ENCODE measurements at regions not wholly inside any gene's neighbourhood (a gene's known extent, or its start where the extent isn't known, plus 50 kb on each side); places are given as distances from the start of the nearest gene placed in this dataset.
"Not testable (repeated sequence)": the region's sequence is repeated elsewhere in the genome, so short reads cannot be mapped to it uniquely, and the experiment has no call there.

DNA sequence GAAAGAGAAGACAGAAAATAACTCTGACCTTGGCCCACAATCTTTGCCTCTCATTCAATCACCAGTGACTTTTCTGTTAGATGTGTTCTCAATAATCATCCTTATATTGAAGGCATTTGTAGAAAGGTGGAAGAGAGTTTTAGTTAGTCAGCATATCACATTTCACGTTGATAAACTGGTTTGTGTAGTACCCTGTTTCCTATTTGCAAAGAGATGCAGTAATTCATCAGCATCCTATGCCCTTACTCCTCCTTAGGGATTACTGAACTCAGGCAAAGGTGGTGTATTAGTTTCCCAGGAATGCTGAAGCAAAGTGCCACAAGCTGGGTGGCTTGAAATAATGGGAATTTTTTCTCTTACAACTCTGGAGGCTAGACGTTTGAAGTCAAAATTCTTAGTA, 145.0 kb downstream of the SPP2 start:
- no peak for DNase-seq

DNA sequence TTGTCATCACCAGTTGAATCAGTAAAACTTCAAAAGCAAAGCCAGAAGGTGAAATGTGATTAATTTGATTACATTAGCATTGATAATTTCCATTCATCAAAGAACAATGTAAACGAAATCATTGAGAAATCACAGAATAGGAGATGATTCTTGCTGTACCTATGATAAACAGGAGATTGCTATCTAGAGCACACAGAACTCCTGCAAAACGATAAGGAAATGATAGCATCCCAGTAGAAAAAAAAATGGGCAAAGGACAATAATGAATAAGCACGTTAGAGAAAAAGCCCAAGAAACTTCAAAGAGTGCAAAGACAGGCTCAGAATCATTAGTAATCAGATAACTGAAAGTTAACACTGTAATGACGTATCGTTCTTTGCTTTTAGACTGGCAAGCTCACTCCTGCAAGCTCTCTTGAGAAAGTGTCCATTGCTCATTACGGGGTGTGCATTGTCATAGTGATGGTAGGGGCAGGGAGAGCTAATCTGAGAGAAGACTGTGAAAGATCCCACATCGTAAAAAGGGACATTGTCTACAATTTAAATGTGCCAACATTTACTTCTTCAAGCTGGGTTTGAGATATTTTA, 143.6 kb downstream of the SPP2 start:
- no peak for DNase-seq

DNA sequence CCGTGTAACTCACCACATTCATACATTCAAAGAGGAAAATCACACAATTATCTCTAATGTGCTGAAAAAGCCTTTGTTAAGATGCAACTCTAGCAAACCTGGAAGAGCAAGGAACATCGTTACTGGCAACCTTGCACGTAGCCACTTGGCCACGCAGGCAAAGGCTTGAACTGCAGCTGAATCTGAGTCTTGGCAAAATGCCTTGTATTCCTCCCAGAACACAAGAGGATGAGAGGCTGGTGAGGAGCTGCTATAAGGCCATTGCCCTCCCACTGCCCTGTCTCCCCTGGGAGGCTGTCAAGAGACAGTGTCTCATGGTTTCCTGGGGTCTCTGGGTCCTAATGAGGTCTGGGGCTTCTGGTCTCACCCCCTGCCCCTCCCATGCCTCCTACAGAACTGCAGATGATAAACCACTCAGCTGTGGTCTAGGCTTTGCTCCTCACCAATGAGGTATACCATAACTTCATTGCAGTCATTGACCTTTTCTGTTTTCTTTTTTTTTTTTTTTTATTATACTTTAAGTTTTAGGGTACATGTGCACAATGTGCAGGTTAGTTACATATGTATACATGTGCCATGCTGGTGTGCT, 141.4 kb downstream of the SPP2 start:
- no peak for DNase-seq

DNA sequence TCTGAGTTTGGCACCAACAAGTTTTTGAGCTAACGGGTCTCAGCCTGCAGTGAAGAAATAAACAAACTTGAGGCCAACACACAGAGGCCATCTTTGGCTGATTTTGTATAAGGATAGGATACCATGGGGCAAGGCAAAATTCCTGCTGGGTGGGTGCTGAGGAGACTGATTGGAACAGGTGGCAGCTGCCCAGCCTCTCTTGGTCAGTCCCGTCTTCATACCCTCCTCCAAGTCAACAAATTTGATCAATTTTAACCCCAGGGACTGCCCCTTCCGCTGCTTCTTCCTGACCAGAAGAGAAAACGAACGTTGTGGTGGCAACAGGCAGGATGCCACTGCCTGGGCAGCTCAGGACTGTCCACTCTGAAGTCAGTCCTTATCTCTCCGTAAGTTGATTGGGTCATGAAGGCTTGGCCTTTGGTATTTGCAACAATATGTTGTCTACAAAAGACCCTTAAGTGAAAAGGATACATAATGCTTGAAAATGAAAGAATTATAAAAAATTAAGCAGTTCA, 139.3 kb downstream of the SPP2 start:
- no peak for DNase-seq

DNA sequence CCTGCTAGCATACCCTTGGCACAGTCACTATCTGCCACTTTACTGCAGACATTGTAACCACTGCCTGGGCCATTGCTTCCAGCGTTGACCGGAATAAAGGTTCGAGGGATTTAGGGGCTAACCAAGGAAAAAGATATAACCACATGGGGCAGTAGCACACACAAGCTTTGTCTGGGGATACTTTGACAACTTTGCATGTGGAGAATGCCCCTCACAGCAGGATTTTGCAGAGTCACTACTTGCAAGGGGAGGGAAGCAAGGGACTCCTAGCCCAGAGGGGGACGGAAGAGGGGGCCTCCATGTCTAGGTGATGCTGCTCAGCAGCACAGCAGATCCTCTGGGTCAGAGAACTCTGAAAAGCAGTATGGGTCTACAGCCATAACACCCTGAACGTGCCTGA, 138.7 kb downstream of the SPP2 start:
- DNase-seq = no peak

DNA sequence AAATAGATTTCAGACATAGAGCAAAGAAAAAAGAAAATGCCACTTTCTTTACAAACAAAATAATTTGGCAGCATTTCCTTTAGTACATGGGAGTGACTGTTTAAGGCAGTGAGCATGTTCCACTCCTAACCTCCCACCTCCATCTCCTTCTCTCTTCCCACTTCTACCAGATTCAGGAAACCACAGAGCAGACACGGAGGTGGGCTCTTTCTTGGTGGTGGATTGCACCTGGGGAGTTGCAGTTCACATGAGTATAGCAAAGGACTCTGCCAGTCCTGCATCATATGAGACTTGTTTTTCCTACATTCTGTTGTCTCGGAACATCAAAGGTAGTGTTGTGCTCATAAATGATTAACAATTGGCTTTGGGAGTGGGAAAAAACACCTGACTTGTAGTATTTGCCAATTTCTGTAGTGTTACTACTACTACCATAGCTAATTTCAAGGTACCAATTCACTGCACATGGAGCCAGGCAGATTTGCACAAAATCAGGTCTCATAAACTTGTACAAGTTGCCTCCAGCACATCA, 137.2 kb downstream of the SPP2 start:
- no peak for DNase-seq

DNA sequence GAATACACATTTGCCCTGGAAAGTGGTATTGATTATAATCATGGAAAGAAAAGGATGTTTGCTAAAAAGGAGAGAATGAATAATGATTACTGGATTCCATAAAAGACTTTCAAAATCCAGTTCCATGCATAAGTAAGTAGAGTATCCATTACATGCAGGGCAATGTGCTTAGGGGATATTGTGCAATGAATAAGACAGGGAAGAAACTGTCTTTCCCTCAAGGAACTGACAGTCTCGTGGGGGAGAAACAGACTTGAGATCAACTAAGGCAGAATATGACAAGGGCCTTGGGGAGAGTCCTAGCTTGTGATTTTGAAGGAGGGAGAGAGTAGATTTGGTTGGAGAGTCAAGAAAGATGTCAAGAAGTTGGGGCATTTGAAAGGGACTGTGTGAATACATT, 130.6 kb downstream of the SPP2 start:
- DNase-seq = no peak

DNA sequence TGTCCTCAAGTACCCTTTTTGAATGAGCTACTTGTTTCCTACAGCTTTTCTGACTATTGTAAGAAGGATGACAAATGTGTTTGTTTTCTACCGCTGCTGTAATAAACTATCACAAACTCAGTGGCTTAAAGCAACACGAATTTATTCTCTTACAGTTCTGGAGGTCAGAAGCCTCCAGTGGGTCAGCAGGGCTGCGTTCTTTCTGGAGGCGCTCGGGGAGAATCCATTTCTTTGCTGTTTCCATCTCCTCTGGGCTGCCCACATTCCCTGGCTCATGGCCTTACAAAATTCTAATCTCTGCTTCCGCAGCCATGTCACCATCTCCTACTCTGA, 128.5 kb downstream of the SPP2 start:
- no peak for DNase-seq

DNA sequence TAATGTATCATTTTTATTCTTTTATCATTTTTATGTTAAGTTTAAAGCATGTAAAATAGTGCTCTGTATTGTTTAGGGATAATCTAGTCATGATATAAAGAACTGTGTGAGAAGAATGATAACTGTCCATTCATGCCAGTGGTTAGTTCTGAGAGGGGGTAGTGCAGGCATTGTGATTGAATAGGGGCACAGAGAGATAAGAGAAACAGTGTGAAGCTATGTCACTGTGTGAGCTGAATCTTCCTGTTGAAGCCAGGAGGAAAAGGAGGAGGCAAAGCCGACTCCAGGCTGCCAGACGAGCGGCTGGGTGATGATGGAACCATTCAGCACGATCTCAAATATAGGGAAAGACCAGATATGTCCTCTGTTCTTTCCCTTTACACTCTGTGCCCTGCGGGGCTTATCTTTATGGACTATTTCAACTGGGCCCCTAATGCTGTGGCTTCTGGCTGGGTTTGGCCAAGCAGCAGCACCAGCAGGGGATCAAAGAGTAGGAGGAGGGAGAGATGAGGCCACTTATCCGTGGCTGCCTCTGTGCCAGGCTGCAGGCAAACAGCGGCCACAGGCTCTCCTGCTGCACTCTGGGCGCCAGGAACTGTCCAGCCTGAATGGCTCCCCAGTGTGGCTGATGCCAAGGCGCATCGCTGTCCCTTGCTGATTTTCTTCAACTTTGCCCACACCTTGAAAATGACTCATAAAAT, 128.0 kb downstream of the SPP2 start:
- no peak for DNase-seq

DNA sequence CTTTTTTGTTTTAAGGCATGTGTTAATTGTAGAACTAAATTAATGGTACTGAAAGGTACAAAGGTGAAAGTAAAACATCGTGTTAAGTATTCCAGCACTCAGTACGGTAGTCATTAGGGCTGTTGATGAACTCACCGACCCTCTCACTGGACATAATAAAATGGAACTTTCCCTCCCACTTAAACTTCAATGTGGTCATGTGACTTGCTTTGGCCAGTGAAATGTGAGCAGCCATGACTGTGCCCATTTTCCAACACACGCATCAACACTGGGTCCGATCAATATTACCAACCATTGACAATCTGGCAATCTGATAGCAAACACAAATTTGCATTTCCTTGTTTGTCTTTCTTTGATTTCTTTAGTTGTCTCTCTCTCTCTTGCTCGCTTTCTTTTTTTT, 125.1 kb downstream of the SPP2 start:
- no peak for DNase-seq

DNA sequence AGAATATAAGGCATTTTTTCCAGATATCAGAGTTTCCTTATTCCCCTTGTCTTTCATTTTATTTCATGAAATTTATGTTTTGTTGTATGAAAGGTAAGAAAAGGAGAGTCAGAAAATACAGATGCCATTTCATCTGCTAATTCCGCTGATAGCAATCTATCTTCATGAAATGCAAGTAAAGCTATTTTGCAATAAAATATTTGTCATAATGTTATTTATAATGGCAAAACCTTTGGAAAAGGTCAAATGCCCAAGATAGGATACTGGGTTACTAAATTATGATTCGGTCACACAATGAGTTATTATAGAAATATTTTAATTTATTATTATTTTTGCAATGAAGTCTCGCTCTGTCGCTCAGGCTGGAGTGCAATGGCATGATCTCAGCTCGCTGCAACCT, 124.2 kb downstream of the SPP2 start:
- no peak for DNase-seq

DNA sequence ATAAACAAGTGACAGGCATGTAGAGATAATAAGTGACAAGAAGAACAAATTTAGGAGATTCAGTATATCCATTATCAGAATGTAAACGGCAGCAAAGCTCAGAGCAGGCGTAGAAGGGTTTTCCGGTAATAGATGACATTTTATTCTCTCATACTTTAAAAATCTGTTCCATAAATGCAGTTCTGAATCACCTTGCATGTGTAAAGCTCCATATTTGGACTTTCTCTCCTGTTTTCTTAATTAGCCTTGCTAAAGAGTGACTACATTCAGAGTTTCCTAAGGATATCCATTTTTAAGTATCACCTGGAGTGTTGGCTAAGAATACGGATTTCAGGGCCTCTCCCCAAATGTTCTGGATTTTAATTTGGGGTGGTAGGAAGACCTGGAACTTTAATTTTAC, 122.0 kb downstream of the SPP2 start:
- no peak for DNase-seq

DNA sequence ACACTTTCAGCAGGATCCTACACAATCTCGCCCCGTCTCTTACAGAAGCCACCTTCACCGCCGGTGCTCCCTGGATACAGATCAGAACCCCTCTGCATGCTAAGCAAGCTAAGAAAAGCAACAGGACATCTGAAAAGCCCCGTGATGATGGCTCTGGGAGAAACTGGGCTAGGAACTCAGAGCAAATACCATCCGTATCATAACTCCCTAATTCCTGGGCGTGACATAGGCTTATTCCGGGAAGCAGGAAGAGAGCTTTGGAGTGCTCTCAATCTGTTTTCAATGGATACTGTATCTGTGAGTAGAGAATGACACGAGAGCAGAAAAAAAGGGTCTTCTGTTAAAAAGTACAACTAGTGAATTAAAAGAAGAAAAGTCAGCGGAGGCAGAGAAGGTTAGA, 121.6 kb downstream of the SPP2 start:
- no peak for DNase-seq

DNA sequence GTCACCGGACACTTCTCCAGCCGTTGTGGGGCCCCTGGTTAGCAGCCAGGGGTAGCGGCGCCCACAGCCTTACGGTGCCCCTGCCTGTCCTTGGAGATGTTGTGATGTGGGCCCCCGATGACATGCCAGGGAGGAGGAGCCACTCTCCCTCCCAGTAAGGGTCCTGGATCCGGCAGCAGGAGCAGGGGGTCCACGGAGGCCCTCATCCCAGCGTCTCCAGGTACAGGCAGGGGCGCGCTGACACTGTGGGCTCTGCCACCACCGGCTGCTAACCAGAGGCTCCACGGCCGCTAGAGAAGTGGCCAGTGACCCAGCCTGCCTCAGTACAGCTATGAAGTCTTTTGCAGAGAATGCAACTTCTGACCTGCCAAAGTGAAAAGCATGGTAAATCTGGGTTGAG, 121.2 kb downstream of the SPP2 start:
- DNase-seq = no peak

DNA sequence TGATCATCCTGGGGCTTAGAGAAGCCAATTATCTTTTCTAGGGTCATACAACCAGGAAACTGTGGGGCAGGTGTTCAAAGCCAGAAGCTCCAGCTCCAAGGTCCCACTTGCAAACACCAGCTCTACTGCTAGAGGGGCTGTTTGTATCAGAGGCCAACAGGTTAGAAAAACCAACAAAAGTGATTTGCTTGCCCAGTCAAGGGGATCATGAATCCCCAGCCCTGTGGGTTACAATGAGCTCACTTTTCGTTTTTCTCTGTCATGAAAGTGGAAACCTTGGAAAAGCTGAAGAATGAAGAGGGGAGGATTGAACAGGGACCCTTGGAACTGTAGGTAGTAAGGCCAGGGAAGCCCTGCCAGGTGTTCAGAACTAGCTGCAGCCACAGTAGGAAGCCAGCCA, 119.2 kb downstream of the SPP2 start:
- no peak for DNase-seq

DNA sequence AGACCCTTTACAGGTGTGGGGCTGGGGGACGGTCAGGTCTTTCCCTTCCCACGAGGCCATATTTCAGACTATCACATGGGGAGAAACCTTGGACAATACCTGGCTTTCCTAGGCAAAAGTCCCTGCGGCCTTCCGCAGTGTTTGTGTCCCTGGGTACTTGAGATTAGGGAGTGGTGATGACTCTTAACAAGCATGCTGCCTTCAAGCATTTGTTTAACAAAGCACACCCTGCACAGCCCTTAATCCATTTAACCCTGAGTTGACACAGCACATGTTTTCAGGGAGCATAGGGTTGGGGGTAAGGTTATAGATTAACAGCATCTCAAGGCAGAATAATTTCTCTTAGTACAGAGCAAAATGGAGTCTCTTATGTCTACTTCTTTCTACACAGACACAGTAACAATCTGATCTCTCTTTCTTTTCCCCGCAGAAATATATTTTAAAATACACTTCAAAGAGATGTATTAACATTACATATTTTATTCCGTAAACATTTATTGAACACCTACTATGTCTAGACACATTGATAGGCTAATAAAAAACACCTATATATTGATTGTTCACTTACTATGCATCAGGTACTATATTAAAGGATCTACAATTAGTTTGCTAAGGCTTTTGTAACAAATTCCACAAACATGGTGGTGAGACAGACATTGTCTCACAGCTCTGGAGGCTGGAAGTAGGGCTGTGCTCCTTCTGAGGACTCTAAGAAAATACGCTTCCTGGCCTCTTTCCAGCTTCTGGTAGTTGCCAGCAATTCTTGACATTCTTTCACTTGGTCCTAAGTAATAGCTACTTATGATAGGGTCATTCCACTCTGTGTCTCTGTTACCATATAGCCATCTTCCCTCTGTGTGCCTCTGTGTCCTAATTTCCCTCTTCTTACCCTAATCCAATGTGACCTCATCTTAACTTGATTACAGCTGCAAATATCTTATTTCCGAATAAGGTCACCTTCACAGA, 118.4 kb downstream of the SPP2 start:
- not testable (repeated sequence) for DNase-seq

DNA sequence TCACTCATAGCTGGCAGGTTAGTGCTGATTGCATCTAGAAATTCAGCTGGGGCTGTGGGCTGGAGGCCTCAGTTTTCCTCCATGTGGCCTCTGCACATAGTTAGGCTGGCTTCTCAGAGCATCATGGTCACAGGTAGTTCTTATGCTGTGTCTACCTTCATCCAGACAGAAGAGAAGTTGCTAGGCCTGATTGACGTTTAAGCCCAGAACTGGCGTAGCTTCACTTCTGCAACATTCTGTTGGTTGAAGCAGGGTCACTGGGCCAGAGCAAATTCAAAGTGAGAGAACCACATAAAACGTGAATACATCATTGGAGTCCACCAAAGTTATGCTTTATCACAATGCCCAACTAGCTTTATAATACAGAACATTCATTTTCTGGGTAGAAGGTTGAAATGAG, 116.0 kb downstream of the SPP2 start:
- no peak for DNase-seq

DNA sequence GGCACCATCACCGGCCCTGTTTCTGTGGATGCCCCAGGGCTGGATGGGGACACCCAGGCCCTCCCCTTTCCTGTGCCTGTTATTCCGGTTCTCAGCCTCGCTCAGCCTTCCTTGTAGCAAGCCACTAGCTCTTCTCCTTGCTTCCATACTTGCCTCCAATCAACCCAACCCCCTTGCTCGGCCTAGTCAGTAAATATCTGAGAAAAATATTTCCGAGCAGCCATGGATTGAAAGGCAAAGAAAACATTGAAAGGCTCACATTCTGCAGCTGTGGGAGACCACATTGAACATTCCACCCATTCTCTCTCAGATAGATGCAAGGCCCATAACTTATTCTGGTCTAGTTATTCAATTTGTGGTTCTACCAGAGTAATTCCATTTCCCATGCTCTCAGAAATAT, 114.9 kb downstream of the SPP2 start:
- DNase-seq = no peak

DNA sequence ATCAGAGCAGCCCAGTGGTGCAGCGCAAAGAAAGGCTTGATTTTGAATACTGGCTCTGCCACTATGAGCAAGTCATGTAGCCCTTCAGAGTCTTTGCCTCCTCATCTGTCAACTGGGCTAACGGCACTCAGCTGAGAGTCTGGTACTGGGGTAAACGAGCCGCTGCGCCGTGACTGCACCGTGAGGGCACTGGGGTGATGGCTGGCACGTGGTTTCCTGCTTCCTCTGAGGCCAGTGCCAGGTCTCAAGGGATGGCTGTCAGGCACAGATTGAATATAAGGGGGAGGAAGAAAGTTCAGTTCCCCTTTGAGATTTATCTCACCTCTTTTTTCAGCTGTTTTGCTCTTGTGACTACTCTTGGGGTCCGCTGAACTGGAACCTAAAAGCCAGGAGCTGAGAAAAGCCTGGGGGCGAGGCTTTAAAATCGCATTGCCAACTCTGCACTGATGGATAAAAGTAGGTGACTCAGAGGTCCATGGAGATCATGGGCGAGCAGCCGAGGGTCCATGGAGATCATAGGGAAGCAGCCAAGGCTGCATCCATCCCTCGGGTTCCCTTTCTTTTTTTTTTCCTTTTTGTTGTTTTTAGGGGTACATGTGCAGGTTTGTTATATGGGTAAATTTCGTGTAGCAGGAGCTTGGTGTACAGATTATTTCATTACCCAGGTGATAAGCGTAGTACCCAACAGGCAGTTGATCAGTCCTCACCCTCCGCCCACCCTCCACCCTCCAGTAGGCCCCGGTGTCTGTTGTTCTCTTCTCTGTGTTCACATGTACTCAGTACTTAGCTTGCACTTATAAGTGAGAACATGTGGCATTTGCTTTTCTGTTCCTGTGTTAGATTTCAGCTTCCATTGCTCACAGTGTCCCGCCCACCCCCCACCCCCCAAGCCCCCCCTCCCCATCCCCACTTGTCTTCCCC, 114.3 kb downstream of the SPP2 start:
- DNase-seq = no peak

DNA sequence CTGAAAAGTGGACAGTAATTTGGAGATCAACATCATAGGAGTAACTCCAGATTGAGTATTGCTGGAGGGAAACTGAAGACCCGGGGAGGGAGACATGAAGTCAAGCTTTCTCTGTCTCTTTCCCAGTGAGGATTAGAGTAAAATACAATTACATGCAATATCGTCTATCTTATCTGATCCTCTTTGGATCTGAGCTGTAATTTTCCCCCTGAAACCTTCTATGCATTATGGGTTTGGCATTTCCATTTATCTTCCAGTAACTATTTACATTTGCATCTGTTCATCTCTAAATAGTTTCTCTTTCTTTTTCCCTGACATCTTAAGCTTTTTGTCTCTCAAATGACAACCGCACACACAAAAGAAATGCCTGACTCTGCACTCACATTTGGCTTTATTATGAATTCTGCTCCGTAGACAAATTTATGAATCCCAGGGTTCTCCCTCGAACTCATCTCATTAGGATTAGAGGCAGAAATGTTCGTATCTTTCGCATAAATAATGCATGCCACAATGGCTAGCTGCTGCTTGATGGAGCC, 113.1 kb downstream of the SPP2 start:
- no peak for DNase-seq

DNA sequence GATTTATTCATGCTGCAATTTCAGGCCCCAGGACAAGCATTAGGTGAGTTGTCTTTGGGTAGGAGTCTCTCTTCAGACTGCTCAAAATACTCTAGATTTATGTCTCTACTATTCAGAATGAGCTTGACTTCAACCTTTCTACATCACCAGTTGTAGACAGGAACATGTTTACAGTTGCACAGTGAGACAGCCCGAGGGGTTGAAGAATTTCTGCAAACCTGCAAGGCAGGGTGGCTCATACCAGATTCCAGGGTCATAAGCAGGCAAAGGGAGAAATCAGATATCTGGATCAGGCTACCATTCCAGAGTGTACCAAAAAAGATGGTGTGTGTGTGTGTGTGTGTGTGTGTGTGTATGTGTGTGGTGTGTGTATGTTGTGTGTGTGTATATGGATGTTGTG, 112.4 kb downstream of the SPP2 start:
- DNase-seq = no peak
